Ishikawa (cell line): ENCODE measurements at regions not wholly inside any gene's neighbourhood (a gene's known extent, or its start where the extent isn't known, plus 50 kb on each side); places are given as distances from the start of the nearest gene placed in this dataset.

Source experiments
- CEBPB ChIP-seq: IDR thresholded peaks from 2 replicates; pipeline ENCODE4 v1.6.1; 2012
- CREB1 ChIP-seq: IDR thresholded peaks from 2 replicates; pipeline ENCODE4 v1.6.1; 2012; ENCODE audit warnings: low read depth
- EGR1 ChIP-seq: IDR thresholded peaks from 2 replicates; pipeline ENCODE4 v1.6.1; 2012
- EP300 ChIP-seq: IDR thresholded peaks from 2 replicates; pipeline ENCODE4 v1.6.1; 2012; ENCODE audit warnings: borderline replicate concordance
- FOXM1 ChIP-seq: IDR thresholded peaks from 2 replicates; pipeline ENCODE4 v1.6.1; 2012; ENCODE audit warnings: low read depth, borderline replicate concordance
- NFIC ChIP-seq: IDR thresholded peaks from 2 replicates; pipeline ENCODE4 v1.6.1; 2012
- RAD21 ChIP-seq: IDR thresholded peaks from 2 replicates; pipeline ENCODE4 v1.6.1; 2012; ENCODE audit warnings: low read depth
- TAF1 ChIP-seq: IDR thresholded peaks from 2 replicates; pipeline ENCODE4 v1.6.1; 2012; ENCODE audit warnings: low read depth, mild to moderate bottlenecking
- TCF12 ChIP-seq: IDR thresholded peaks from 2 replicates; pipeline ENCODE4 v1.6.1; 2012; ENCODE audit warnings: low read depth
- TEAD4 ChIP-seq: IDR thresholded peaks from 2 replicates; pipeline ENCODE4 v1.6.1; 2012
- USF1 ChIP-seq: IDR thresholded peaks from 2 replicates; pipeline ENCODE4 v1.6.1; 2012
- TF ChIP-seq, protein P1 (sequence below): IDR thresholded peaks from 2 replicates; pipeline ENCODE4 v1.6.1; 2012
- TF ChIP-seq, protein P2 (sequence below): IDR thresholded peaks from 2 replicates; pipeline ENCODE4 v1.6.1; 2012; ENCODE audit warnings: low read depth, mild to moderate bottlenecking

DNA sequence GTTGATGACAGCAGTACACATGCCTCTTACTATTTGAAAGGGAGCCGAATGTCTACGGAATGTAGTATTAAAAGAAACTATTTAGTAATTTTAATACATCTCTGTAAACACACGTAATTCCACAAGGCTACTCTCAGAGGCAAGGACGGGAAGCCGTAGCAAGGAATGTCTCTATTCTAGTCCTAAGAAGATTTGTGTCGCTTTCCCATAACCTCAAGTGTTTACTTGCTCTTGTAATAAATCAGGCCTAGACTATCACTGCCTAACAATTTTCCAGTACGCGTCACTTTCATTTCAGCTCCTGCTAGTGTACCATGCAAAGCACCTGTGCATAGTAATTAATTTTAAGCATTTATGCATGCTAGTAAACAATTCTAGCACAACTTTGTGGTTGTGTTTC is 86.7 kb downstream of the OR13H1 start:
- TF ChIP-seq CEBPB (no peak), TAF1 (no peak), NFIC (no peak), TCF12 (no peak), CREB1 (no peak), USF1 (no peak), FOXM1 (no peak), TEAD4 (no peak)
- TF ChIP-seq, protein P1, sequence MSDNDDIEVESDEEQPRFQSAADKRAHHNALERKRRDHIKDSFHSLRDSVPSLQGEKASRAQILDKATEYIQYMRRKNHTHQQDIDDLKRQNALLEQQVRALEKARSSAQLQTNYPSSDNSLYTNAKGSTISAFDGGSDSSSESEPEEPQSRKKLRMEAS, result no peak
- TF ChIP-seq, protein P2, sequence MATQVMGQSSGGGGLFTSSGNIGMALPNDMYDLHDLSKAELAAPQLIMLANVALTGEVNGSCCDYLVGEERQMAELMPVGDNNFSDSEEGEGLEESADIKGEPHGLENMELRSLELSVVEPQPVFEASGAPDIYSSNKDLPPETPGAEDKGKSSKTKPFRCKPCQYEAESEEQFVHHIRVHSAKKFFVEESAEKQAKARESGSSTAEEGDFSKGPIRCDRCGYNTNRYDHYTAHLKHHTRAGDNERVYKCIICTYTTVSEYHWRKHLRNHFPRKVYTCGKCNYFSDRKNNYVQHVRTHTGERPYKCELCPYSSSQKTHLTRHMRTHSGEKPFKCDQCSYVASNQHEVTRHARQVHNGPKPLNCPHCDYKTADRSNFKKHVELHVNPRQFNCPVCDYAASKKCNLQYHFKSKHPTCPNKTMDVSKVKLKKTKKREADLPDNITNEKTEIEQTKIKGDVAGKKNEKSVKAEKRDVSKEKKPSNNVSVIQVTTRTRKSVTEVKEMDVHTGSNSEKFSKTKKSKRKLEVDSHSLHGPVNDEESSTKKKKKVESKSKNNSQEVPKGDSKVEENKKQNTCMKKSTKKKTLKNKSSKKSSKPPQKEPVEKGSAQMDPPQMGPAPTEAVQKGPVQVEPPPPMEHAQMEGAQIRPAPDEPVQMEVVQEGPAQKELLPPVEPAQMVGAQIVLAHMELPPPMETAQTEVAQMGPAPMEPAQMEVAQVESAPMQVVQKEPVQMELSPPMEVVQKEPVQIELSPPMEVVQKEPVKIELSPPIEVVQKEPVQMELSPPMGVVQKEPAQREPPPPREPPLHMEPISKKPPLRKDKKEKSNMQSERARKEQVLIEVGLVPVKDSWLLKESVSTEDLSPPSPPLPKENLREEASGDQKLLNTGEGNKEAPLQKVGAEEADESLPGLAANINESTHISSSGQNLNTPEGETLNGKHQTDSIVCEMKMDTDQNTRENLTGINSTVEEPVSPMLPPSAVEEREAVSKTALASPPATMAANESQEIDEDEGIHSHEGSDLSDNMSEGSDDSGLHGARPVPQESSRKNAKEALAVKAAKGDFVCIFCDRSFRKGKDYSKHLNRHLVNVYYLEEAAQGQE, result no peak

DNA sequence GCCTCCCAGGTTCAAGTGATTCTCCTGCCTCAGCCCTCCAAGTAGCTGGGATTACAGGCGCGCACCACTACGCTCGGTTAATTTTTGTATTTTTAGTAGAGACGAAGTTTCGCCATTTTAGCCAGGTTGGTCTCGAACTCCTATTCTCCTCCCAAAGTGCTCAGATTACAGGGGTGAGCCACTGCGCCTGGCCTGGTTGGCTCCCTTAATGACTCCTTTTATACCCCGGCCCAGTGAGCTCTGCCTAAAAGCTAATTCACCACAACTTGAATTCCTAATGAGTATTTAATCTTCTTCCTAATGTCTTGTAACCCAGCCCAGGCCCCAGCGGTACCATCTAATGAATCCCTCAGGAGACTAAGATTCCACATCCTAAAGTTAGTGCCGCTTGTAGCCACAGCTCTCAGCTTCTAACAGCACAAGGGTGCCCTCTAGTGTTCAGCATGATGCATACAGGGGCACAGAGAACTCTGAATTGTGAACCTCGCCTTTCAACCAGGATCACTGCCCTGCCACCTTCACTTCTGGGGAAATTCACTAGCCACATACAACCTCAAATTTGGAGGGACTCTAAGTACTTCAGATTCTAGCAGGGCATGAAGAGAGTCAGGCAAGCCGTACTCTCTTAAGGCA is 89.5 kb downstream of the OR13H1 start:
- TF ChIP-seq NFIC (no peak), RAD21 (peak; percentile 74)
- TF ChIP-seq, protein P1, result no peak

- TF ChIP-seq CEBPB (no peak), TEAD4 (no peak), EP300 (no peak), EGR1 (no peak), FOXM1 (no peak), USF1 (no peak), RAD21 (no peak), CREB1 (no peak)
- TF ChIP-seq, protein P2, result no peak
- TF ChIP-seq, protein P1, result no peak
These were observed 91.0 kb downstream of the OR13H1 start for GRCh38 chrX:131634900-131635299.

- TF ChIP-seq TEAD4 (no peak), CREB1 (no peak)
- TF ChIP-seq, protein P2, result no peak
These were observed 102.2 kb downstream of the OR13H1 start for GRCh38 chrX:131646106-131646505.

DNA sequence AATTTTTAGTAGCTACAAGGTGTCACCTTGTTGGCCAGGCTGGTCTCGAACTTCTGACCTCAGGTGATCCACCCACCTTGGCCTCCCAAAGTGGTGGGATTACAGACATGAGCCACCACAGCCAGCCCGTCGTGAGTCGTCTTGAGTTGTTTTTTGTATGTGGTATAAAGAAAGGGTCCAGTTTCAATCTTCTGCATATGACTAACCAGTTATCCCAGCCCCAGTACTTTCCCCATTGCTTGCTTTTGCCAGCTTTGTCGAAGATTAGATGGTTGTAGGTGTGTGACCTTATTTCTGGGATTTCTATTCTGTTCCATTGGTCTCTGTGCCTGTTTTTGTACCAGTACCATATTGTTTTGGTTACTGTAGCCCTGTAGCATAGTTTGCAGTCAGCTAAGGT is 105.9 kb downstream of the OR13H1 start:
- TF ChIP-seq CREB1 (no peak), FOXM1 (no peak), NFIC (no peak), CEBPB (no peak), EP300 (no peak), USF1 (no peak), RAD21 (no peak)
- TF ChIP-seq, protein P1, result no peak
